Fibroblast of mammary gland (primary cell): ENCODE measurements at regions not wholly inside any gene's neighbourhood (a gene's known extent, or its start where the extent isn't known, plus 50 kb on each side); places are given as distances from the start of the nearest gene placed in this dataset.
A peak's percentile ranks its signal among the peaks of the same experiment; 100 is the strongest.

ENCODE experiments used
- DNase-seq: peaks from one replicate; pipeline ENCODE4 v3.0.0-alpha.2; 2010; ENCODE audit warnings: low read depth
- H3K4me3 ChIP-seq: 2 replicates; pipeline ENCODE4 v1.5.1; 2011; ENCODE audit warnings: low read depth, mild to moderate bottlenecking, low read length, moderate library complexity; ENCODE audit not compliant: control insufficient read depth
- CTCF ChIP-seq: conservative IDR thresholded peaks from 2 replicates; pipeline ENCODE4 v1.5.1; 2011; ENCODE audit warnings: low read depth, low read length, inconsistent platforms; ENCODE audit not compliant: control insufficient read depth, insufficient read depth

DNA sequence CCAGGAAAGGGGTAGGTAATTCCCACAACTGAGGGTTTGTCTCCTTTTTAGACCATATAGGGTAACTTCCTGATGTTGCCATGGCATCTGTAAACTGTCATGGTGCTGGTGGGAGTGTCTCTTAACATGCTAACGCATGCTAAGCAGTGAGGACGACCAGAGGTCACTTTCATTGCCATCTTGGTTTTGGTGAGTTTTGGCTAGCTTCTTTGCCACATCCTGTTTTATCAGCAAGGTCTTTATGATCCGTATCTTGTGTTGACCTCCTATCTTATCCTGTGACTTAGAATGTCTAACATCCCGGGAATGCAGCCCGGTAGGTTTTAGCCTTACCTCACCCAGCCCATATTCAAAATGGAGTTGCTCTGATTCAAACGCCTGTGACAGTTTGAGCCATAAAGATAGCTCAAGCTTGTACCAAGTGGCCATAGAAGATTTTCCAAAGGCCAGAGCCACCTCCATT, 176.0 kb upstream of the NAMPT start:
- no peak for DNase-seq
- H3K4me3 ChIP-seq = no peak overlapping the region
- TF ChIP-seq CTCF = no peak

- no peak for DNase-seq
- no peak for TF ChIP-seq CTCF
- H3K4me3 ChIP-seq = no peak overlapping the region
Observed at GRCh38 chr7:106459397-106460072, 174.8 kb upstream of the NAMPT start.

GRCh38 chr7:106457678-106458077, 172.9 kb upstream of the NAMPT start:
- no peak overlapping the region for H3K4me3 ChIP-seq
- no peak for DNase-seq
- no peak for TF ChIP-seq CTCF

DNA sequence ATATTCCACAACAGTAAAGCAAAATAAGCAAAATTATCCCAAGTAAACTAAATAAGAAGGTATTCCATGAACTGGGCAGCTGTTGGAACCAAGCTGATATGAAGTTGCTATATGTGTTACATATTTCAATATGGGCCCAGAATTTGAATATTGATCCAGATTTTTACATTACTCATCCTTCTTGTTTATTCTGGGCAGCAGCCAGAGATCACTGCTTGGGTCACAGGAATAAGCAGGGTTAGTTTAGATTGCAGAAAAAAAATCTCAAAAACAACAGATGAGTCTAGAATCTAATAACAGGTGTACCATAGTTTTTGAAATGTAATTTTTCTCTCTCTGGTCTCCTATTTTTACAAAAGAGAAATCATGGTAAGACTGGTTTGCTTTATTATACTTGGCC, 171.5 kb upstream of the NAMPT start:
- H3K4me3 ChIP-seq = no peak overlapping the region
- TF ChIP-seq CTCF = no peak
- DNase-seq = no peak

DNA sequence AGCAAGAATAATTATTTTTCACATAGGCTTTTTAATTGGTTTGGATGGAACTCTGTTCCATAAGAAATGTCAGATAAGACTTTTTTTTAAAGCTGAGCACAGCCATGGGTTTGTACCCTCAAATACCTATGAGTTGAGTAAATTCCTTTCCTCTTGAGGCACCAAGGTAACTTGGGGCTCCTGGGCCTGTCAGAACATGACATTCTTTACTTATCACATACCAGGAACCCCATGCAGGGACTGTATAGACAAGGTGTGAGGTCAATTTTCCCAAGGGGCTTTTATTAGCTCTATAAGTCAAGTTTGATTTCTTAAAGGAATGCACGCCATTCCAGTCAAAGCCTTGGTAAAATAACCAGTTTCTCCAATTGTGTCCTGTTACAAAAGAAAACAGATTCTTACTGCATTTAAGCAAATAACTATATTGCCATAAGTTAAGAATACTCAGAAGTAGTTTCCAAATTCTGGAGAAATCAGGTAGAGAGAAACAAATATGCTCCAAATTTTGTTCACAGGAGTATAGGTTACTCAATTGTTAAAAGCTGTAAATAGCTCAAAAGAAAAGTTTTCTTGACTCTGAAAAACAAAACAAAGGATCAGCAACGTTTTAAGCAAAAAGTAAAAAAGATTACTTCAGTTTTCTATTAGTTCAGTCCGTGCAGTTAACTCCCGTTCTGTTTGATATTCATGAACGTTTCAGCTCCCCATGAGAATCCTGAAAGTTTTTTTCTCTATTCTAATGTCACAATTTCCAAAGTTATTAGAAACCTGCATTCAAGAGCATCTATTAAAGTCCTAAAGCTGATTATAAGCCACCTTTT, 167.5 kb upstream of the NAMPT start:
- no peak for TF ChIP-seq CTCF
- no peak for DNase-seq
- H3K4me3 ChIP-seq = no peak overlapping the region

DNA sequence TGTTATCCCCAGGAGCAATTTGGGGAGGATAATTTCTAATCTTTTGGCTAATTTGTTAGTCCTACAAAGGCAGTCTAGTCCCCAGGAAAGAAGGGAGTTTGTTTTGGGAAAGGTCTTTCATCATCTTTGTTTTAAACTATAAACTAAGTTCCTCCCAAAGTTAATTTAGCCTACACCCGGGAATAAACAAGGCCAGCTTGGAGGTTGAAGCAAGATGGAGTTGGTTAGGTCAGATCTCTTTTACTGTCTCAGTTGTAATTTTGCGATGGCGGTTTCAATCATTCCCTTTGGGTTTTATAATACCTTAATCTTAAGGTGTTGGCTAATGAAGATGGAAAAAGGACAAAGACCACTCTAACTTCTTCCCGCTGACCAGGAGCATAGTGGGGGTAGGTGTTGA, 166.4 kb upstream of the NAMPT start:
- TF ChIP-seq CTCF = no peak
- H3K4me3 ChIP-seq = no peak overlapping the region
- no peak for DNase-seq

GRCh38 chr7:106450716-106451115, 165.9 kb upstream of the NAMPT start:
- no peak overlapping the region for H3K4me3 ChIP-seq
- peak; percentile 50 for DNase-seq
- no peak for TF ChIP-seq CTCF
